ENCODE measurements at regions not wholly inside any gene's neighbourhood (a gene's known extent, or its start where the extent isn't known, plus 50 kb on each side); places are given as distances from the start of the nearest gene placed in this dataset.

DNA sequence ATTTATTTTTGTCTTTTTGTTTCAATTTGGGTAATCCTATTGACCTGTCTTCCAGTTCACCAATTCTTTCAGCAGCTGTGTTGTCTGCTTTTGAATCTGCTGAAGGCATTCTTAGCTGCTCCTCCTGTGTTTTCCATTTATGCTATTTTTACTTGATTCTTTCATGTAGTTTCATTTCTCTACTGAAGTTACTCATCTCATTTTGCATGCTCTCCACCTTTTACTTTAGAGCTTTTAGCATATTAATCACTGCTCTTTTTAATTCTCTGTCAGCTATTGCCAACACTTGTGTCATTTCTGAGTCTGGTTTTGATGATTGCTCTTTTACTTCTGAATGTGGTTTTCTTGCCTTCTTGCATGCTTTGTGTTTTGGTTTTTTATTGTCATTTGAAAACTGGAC, 496.0 kb upstream of the CLINT1 start:
- no peak for DNase-seq (ENCODE audit: low spot score)

DNA sequence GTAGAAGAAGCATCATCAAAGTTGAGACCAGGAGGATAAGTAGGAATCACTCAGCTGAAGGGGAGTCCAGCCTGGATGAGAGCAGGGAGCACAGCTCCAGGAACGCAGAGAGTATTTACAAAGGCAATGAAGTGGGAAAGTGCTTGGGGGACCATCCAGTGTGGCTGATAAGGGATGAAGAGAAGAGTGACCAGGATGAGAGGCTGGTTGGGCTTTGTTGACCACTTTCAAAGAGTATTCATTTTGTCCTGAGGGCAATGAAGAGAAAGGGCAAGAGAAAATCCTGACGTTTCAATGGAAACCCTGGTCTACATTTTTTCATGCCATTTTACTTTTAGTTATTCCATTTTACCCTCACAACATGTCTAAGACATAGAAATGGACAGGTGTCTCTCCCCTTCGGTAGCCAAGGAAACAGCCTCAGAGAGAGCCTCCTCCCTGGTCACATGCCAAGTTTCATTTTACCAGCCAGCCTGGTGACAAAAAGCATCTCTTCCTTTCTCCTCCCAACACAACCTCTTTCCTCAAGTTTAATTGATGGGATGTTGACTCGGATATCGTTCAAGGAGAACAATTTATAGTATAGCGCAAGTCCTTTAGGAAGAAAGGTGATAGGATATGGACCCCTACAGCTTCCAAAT, 492.7 kb upstream of the CLINT1 start:
- no peak for DNase-seq (ENCODE audit: low spot score)

DNA sequence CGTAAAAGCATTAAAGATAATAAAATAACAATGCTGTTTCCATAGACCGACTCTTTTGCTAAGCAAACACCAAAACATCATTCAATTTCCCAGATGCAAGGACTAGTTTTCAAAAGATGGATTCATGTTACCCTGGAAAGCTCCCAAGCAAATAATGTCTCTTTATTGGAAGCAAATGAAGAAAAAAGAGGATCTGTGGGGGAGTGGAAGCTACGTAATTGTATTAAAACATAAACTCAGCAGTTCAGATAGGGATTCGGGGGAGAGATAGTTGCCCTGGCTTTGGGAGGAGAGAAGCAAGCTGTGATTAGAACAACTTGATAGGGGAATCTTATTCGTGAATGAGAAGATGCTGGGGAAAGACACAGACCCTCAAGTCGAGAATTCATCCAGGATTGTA, 491.0 kb upstream of the CLINT1 start:
- DNase-seq (ENCODE audit: low spot score) = no peak

DNA sequence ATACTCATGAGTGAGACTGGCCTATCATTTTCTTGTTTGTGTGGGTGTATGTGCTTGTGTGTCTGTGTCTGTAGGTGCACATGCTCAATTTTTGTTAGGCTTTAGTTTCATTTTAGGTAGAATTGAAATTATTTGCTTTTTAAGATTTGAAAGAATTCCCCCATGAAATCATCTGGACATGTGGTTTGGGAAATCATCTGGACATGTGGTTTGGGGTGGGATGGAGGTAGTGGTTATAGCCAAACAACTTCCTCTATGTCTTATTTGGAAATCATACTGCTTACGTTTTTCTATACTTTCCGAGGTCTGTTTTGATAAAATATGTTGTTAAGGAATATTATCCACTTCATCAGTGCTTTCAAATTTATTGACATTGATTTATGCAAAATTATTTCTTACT, 485.4 kb upstream of the CLINT1 start:
- DNase-seq (ENCODE audit: low spot score) = no peak

DNA sequence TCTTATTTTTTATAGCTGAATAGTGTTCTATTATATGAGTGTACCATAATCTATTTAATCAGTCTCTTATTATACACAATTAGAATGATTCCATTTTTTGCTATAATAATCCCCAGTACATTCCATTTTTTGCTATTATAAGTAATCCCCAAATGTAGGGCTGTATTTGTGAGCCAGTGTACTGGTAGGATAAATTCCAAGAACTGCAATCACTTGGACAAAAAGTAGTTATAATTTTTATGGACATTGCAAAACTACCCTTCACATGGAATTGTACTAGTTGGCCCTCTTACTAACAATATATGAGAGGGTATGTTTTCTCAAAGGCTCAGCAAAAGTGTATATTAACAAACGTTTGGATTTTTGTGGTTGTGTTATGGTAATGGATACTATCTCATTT, 481.7 kb upstream of the CLINT1 start:
- no peak for DNase-seq (ENCODE audit: low spot score)

DNA sequence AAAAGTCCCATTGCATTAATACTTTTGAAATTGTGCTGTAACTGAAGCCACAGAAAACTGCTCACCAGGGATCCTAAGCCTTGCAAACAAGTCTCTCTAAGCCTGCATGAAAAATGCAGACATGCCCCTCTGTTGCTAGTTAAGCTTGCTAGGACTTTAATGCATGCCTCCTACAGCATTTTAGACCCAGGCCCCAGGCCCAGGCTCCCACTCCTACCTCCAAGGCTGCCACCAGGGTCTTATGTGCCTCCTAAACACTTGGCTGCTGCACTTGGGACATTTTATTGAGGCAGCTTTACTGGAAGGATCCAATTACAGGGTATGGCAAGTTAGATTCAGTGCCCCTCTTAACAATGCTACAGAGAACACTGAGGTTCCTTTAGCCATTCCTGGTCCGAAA, 467.3 kb upstream of the CLINT1 start:
- no peak for DNase-seq (ENCODE audit: low spot score)

DNA sequence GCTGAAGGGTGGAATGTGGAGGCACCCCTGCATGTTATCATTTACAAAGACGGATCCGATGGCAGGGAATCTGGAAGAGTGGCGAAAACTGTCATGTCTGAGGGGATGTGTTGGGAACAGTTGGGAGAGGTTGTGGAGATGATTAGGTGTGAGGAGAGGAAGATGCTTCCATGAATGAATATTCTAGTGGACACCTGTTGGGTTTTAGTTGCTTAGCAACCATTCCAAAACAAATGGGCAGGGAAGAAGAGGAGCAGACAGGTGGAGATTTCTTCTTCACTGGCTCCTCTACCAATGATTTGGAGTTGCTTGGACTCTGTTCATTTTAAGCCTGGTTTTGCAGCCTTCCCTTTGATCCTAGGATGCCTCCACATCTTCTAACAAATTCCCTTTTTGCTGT, 465.3 kb upstream of the CLINT1 start:
- DNase-seq (ENCODE audit: low spot score) = no peak

DNA sequence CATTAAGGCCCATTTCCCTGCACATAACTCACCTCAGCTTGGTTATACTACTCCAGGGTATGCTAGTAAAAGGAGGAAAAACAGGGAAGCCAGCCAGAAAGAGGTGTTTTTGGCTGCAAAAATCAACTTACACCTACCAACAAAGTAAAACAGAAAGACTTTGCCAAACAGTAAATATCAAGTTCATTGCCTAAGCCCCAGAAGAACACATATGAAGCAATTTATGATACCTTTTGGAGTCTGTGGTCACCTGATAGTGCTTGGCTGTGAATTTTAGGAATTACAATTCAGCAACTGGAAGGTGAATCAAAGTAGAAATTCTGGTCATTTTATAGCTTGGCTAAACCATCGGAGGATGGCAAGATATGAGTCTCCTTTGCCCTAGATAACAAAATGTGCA, 463.7 kb upstream of the CLINT1 start:
- DNase-seq (ENCODE audit: low spot score) = no peak

DNA sequence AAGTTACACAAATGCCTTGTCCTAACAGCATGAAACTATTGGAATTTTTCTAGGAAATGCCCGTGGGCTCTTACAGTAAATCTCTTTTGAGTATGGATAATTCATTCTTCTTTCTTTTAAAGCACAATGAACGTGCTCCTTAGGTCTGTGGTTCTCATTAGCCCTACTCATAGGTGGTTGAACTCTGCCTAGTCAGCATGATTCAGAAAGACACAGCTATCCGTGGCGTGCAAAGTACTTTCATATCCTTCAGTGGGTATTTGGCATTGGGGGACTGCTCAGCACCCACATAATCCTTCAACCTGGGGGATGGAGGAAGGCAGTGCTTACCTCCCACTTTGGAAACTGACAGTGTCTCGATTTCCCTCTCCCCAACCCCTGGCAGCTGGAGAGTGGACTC, 462.0 kb upstream of the CLINT1 start:
- no peak for DNase-seq (ENCODE audit: low spot score)

DNA sequence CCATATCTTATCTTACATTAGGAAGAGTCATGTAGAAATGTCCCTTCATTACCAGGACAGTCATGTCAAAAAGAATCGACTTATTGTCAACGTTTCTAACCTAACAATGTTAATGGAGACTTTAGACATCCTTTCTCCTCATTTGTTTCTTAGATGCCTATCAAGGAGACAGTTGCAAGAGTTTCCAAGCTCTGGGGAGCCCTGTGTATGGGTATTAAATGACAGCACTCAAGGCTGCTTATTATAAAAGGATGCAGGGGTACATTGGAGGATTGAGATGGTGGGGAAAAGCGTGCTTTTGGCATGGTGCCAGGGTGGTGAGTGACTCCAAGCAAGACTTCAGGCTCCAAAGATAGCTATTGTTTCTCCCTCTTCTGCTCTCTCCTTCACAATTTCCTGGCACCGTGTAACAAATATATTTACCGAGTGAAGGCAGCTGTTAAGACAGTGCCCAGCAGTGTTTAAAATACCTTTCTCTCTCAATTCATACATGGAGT, 461.3 kb upstream of the CLINT1 start:
- DNase-seq (ENCODE audit: low spot score) = no peak

DNA sequence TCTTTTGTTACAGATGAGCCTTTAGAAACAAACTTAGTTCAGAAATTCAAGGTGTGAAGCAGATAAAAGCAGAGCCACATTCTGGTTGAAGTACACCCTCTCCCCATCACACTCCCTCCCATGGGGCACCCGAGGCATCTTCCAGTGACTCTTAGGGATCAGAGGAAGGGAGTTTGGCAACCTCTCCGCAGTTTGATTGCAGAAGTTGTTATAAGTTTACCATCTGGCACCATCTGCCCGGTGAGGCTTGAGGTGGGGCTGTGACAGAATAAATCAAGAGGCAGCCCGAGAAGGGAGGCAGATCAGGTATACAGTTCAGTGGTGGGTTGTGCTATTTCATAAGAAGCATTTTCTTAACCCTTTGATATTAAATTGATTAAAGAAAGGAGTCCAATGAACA, 458.6 kb upstream of the CLINT1 start:
- no peak for DNase-seq (ENCODE audit: low spot score)

DNA sequence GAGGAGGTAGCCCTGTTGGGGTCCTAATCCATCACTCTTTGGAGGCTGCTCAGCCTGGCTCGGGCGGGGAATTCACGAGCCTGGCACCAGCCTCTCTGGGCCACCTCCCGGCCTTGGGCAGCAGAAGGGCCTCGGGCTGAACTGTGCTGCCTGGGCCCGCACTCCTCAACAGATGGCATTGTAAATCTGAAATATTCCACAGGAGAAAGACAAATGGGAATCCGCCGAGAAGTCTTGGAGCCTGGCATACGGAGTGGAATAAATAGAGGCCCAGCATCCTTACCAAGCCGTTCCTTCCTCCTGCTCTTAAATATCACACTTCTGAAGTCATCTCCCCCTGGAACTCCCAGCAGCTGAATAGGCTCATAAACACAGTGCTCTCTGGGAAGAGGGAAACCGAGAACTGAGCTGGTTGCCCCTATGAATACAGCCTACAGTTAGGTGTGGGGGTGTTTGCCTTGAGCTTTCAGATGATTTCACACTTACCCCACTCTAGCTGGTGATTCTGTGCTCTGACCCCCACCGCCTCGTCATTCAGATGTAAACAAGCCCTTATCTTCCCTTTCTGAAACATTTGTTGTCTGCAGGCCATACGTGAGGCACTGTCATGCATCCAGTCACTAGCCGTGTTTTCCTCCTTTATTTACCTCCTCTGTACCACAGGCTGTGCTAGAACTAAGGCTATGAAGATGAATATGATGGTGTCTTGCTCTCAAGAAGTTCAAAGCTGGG, 455.0 kb upstream of the CLINT1 start:
- no peak for DNase-seq (ENCODE audit: low spot score)

DNA sequence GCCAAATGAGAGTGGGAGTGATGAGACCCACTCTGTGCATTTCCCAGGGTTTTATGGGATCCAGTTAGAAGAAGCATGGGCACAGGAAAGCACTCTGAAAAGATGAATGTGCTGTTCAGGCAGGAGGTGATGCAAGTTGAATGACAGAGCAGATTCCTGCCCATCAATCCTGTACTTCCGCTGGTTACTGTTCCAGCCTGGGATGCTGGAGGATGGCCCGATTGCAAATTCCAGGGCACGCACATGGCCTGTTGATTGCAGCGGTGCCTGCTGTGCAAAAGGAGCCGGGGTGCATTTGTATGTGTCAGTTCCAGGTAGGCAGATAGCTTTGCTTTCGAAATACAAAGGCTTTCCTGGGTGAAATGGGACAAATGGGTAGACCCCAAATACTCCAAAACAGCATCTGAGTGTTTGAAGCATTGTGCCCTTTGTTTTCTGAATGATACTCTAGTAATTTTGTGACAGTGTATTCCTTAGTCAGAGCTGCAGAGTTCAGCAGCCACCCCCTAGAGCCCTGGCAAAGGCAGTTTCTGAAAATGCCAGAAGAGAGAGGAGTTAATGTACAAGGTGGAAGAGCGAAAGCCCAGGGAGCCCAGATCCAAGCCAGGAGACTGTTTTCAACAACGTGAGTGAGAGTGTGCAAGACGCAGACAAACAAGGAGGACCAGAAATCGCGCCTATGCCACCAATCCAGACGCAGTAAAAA, 454.2 kb upstream of the CLINT1 start:
- no peak for DNase-seq (ENCODE audit: low spot score)

DNA sequence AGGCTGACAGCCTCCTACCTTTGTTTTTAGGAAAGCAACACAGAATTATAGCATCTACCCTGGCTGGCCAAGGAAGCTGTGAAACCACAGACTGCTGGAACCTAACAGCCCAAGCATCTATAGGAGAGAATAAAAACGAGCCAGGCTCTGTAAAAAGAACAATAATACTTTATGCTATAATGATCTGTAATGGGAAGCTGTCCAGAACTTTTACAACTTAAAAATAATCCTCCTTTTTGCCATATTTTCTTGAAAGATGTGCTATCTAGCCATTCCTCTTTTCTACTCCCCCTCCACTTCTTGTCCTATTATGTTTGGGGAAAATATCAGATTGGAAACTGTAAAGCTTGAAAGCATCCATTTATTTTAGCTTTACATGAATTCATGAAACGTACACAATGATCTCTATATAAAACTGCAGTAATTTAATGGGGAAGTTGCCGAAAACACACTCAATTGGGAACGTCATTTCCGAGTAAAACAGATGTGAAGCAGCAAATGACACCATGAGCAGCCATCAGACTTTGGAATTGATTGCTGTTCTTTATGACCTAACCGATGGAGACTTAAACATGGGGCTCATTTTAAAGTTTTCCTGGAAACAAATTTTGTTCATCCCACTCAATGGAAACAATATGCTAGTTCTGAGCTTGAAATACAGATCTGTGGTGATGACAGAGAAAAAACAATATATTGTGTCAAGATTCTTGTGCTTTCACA, 450.3 kb upstream of the CLINT1 start:
- DNase-seq (ENCODE audit: low spot score) = no peak

DNA sequence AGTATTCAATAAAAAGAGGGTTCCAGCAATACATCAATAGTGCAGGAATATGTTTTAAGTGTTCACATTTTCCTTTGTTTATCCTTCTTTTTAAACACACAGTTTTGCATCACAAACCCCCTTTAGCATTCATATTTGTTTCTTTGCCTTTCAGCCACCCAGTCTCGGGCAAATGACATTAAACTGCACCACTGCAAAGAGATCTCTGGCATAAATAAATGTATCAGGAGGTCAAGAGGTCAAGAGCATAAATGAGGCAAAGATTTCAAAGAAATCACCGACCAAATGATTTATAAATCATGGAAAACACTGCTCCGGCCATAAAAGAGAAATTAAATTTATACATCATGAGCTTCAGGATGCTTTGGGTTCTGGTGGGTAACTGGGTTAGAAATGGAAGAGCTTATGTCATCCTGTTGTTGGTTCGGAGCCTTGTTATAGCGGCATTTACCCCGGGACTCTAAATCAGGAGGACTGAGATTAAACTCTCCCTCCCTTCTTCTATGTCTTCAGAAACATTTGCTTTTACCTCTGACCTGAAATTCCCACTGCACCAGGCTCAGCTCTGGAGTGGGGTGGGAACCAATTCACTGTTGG, 449.6 kb upstream of the CLINT1 start:
- no peak for DNase-seq (ENCODE audit: low spot score)

DNA sequence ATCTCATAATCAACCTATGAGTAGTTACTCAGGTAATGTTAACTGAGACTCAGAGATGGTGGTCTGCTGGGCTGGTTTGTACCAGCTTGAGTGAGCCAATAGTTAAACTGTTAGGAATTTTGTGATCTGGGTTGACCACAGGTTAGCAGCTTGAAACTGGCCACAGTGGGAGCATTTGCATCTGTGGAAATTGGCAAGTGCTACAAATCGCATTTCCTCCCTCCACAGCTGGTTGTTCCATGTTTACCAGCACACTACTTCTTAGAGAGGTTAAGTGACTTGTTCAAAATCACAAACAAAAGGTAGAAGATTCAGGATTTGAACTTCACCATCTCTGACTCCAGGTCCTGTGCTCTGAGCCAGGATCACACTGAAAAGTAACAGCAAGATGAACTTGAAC, 446.9 kb upstream of the CLINT1 start:
- no peak for DNase-seq (ENCODE audit: low spot score)

DNA sequence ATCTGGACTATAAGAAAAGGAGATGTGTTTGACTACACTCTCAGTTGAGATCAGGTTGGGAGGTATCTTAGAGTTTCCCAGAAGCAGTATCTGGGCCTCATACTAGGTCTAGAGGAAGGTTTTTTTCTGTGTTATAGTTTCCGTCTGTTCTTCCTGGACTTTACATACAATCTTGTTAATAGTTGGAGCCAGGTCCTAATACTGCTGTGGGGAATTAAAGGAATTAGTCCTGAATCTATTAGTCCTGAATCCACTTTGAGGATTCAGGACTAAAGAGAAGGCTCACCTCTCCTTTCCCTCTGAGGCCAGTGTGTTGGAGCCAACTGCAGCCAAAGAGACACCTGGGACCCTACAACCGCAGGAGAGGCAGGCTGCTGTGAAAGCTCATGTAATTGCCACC, 445.7 kb upstream of the CLINT1 start:
- no peak for DNase-seq (ENCODE audit: low spot score)

DNA sequence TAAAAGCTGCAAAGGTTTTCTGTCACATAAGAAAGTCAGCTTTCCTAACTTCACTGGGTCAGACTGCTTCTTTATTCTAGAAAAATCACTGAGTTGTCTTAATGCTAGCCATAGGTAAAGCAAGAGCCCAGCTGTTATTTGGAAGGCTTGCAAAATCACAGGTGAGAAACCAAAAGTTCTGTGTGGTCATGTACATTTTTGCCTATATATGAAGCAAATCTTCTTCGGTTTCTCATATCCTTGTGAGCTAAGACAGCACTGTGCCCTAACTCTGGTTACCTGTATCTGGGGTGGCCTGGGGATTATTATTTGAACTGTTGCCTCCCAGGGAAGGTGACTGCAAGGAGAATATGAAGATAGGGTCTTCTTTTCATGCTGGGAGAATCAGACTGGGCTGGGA, 444.9 kb upstream of the CLINT1 start:
- DNase-seq (ENCODE audit: low spot score) = no peak

DNA sequence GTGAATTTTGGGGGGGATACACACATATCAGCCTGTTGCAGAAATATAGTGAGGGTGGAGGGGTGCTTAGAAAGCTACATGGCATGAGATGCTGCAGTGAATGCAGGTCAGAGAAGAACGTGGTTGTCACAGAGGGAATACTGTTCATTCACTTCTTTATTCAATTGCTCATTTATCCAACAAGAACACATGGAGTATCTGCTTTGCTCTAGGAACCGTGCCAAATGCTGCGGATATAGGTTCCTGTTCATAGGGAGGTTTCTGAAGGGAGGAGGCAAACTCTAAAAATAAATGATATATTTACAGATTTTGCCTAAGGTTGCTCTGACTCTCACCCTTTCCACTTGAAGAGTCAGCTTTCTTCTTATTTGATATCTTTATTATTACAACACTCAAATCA, 444.3 kb upstream of the CLINT1 start:
- DNase-seq (ENCODE audit: low spot score) = no peak

DNA sequence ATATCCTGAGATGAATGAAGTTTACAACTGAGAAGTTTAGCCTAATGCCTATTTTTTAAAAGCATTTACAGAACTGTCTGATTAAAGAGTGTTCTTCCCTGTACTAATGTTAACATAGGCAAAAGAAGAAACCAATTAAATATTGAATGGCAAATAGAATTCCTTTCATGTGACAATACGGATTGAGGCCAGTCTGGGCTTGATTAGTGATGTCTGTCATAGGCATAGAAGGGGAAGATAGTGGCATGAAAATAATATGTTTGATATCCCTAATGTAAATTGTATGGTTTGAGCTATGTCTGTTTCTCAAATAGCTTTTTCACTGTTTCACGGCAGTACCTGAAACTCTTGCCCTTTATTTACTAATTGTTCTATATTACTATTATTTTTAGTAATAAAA, 443.1 kb upstream of the CLINT1 start:
- DNase-seq (ENCODE audit: low spot score) = no peak

DNA sequence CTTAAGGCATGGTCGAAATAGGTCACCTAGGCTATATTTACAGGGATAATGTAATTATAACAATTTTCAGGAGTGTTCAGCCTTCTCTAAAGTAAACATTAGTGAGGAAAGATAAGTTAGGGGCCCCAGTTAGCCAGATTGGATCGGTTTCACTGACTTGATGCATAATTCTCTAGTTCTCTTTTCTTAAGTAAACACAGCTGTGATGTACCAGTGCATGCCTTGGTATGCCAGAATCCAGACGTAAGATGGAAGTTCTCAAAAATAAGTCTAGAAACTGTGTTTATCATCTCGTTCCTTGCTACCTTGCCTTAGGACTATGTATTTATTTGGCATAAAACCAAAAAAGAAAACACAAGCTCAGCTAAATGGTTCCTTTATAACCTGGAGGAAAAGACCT, 442.2 kb upstream of the CLINT1 start:
- DNase-seq (ENCODE audit: low spot score) = no peak

DNA sequence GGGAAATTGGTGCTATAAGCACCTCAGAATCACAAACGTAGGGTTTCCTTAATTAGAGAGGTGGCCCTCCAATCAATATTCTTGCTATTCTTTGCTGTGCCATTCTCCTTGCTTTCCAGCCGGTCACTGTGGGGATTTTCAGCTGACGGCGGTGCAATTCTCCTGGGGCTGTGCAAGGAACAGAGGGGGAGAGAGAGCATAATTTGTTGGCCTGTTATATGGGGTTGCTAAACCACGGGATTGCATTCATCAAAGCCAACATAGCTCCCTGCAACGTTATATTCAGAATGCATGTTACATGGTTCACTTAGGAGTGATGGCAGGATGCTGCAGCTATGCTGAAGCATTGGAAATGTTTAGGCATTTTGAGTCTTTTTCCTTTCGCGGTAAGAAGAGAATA, 441.3 kb upstream of the CLINT1 start:
- no peak for DNase-seq (ENCODE audit: low spot score)

Data from HuH-7 (cell line).